ENCODE measurements at regions not wholly inside any gene's neighbourhood (a gene's known extent, or its start where the extent isn't known, plus 50 kb on each side); places are given as distances from the start of the nearest gene placed in this dataset.

- Histone ChIP-seq H3K79me2 (ENCODE audit: low read length) (no peaks in the 10 kb centered on the region), H3K4me2 (ENCODE audit: low read length) (no peak overlapping the region), H3K36me3 (replicated peaks; ENCODE audit: low read depth, low read length) (no peaks in the 10 kb centered on the region), H3K4me1 (ENCODE audit: low read length) (peaks cover 5% of the 10 kb centered on the region; the same call in 1 of the 2 replicates), H3K9ac (ENCODE audit: low read length) (no peak overlapping the region), H3K9me3 (ENCODE audit: insufficient read depth, low read length) (no peaks in the 10 kb centered on the region), H3K4me3 (ENCODE audit: low read length) (no peak overlapping the region), H3K27me3 (ENCODE audit: low read depth, low read length) (no peaks in the 10 kb centered on the region), H3K27ac (ENCODE audit: low read length) (no peak overlapping the region), H4K20me1 (ENCODE audit: insufficient read depth, low read length) (no peaks in the 10 kb centered on the region), H2AFZ (ENCODE audit: low read depth, low read length) (no peak overlapping the region)
- TF ChIP-seq CTCF (IDR thresholded peaks at IDR 0.05; ENCODE audit: low read depth, low read length), result no peak
- no peak for TF ChIP-seq EZH2phosphoT487 (IDR thresholded peaks at IDR 0.05; ENCODE audit: low read depth)
Observed at GRCh38 chr2:163369111-163369510, 366.7 kb downstream of the FIGN start.

GRCh38 chr2:163368655-163369054 lies 367.2 kb downstream of the FIGN start:
- Histone ChIP-seq H3K27me3 (ENCODE audit: low read depth, low read length) (no peaks in the 10 kb centered on the region), H3K4me2 (ENCODE audit: low read length) (no peak overlapping the region), H3K36me3 (replicated peaks; ENCODE audit: low read depth, low read length) (no peaks in the 10 kb centered on the region), H3K4me1 (ENCODE audit: low read length) (peaks cover 4% of the 10 kb centered on the region; the same call in 1 of the 2 replicates), H3K9ac (ENCODE audit: low read length) (no peak overlapping the region), H3K9me3 (ENCODE audit: insufficient read depth, low read length) (no peaks in the 10 kb centered on the region), H4K20me1 (ENCODE audit: insufficient read depth, low read length) (no peaks in the 10 kb centered on the region), H3K79me2 (ENCODE audit: low read length) (no peaks in the 10 kb centered on the region), H3K4me3 (ENCODE audit: low read length) (no peak overlapping the region), H3K27ac (ENCODE audit: low read length) (no peak overlapping the region), H2AFZ (ENCODE audit: low read depth, low read length) (no peak overlapping the region)
- no peak for TF ChIP-seq EZH2phosphoT487 (IDR thresholded peaks at IDR 0.05; ENCODE audit: low read depth)
- no peak for TF ChIP-seq CTCF (IDR thresholded peaks at IDR 0.05; ENCODE audit: low read depth, low read length)

GRCh38 chr2:163367825-163368582 lies 367.8 kb downstream of the FIGN start:
- H3K27me3 ChIP-seq (ENCODE audit: low read depth, low read length), result no peaks in the 10 kb centered on the region
- no peak overlapping the region for H3K4me3 ChIP-seq (ENCODE audit: low read length)
- no peak overlapping the region for H3K27ac ChIP-seq (ENCODE audit: low read length)
- no peak overlapping the region for H3K9ac ChIP-seq (ENCODE audit: low read length)
- H4K20me1 ChIP-seq (ENCODE audit: insufficient read depth, low read length), result no peaks in the 10 kb centered on the region
- no peaks in the 10 kb centered on the region for H3K4me1 ChIP-seq (ENCODE audit: low read length)
- H3K9me3 ChIP-seq (ENCODE audit: insufficient read depth, low read length), result no peaks in the 10 kb centered on the region
- H2AFZ ChIP-seq (ENCODE audit: low read depth, low read length), result no peak overlapping the region
- TF ChIP-seq EZH2phosphoT487 (IDR thresholded peaks at IDR 0.05; ENCODE audit: low read depth) (no peak), CTCF (IDR thresholded peaks at IDR 0.05; ENCODE audit: low read depth, low read length) (no peak)
- no peaks in the 10 kb centered on the region for H3K79me2 ChIP-seq (ENCODE audit: low read length)
- H3K4me2 ChIP-seq (ENCODE audit: low read length), result no peak overlapping the region
- H3K36me3 ChIP-seq (replicated peaks; ENCODE audit: low read depth, low read length), result no peaks in the 10 kb centered on the region

GRCh38 chr2:163364736-163365135 lies 371.1 kb downstream of the FIGN start:
- Histone ChIP-seq H3K27ac (ENCODE audit: low read length) (no peak overlapping the region), H3K4me3 (ENCODE audit: low read length) (no peak overlapping the region), H3K4me2 (ENCODE audit: low read length) (no peak overlapping the region), H3K4me1 (ENCODE audit: low read length) (no peaks in the 10 kb centered on the region), H3K36me3 (replicated peaks; ENCODE audit: low read depth, low read length) (no peaks in the 10 kb centered on the region), H3K9ac (ENCODE audit: low read length) (no peak overlapping the region), H3K9me3 (ENCODE audit: insufficient read depth, low read length) (no peaks in the 10 kb centered on the region), H2AFZ (ENCODE audit: low read depth, low read length) (no peak overlapping the region), H3K27me3 (ENCODE audit: low read depth, low read length) (no peaks in the 10 kb centered on the region), H4K20me1 (ENCODE audit: insufficient read depth, low read length) (no peaks in the 10 kb centered on the region), H3K79me2 (ENCODE audit: low read length) (no peaks in the 10 kb centered on the region)
- no peak for TF ChIP-seq CTCF (IDR thresholded peaks at IDR 0.05; ENCODE audit: low read depth, low read length)
- TF ChIP-seq EZH2phosphoT487 (IDR thresholded peaks at IDR 0.05; ENCODE audit: low read depth), result no peak

All from OCI-LY3 (cell line).